Liver (tissue), 8 donors: ENCODE measurements at regions not wholly inside any gene's neighbourhood (a gene's known extent, or its start where the extent isn't known, plus 50 kb on each side); places are given as distances from the start of the nearest gene placed in this dataset.

Source experiments
- DNase-seq: peaks from one replicate; pipeline ENCODE4 v3.0.0-alpha.2; 2017; ENCODE audit warnings: low spot score
- H3K27ac ChIP-seq, 2 donors: one replicate each; pipeline ENCODE4 v1.7.0; 2013; ENCODE audit warnings: inconsistent platforms in 2 of 2, low read length in 2 of 2, control low read depth in 1 of 2, low read depth in 1 of 2, mild to moderate bottlenecking in 1 of 2
- H3K27me3 ChIP-seq, 4 donors: one replicate each; pipeline versions ENCODE4 v1.6.1 to v1.7.0; 2013; ENCODE audit warnings: low read length in 3 of 4, inconsistent platforms in 1 of 4, mild to moderate bottlenecking in 1 of 4, moderate library complexity in 1 of 4; ENCODE audit not compliant: control insufficient read depth in 4 of 4, insufficient read depth in 4 of 4
- H3K36me3 ChIP-seq, 4 donors: one replicate each; pipeline versions ENCODE4 v1.6.1 to v1.7.0; 2013; ENCODE audit warnings: low read length in 3 of 4, mild to moderate bottlenecking in 3 of 4, low read depth in 1 of 4, moderate library complexity in 1 of 4; ENCODE audit not compliant: control insufficient read depth in 4 of 4, insufficient read depth in 3 of 4
- H3K4me1 ChIP-seq, 4 donors: one replicate each; pipeline versions ENCODE4 v1.6.1 to v1.7.0; 2013; ENCODE audit warnings: low read length in 3 of 4, mild to moderate bottlenecking in 3 of 4, moderate library complexity in 1 of 4; ENCODE audit not compliant: control insufficient read depth in 4 of 4, insufficient read depth in 4 of 4
- H3K4me3 ChIP-seq, 3 donors: one replicate each; pipeline versions ENCODE4 v1.6.1 to v1.7.0; 2013; ENCODE audit warnings: low read length in 3 of 3, control low read depth in 1 of 3, low read depth in 1 of 3, mild to moderate bottlenecking in 1 of 3
- H3K9ac ChIP-seq, 2 donors: one replicate each; pipeline ENCODE4 v1.7.0; 2013; ENCODE audit warnings: low read length in 2 of 2, mild to moderate bottlenecking in 2 of 2, moderate library complexity in 2 of 2, control low read depth in 1 of 2, low read depth in 1 of 2
- H3K9me3 ChIP-seq, 4 donors: one replicate each; pipeline versions ENCODE4 v1.6.1 to v1.7.0; 2013; ENCODE audit warnings: low read length in 3 of 4; ENCODE audit not compliant: control insufficient read depth in 4 of 4
- CTCF ChIP-seq: fragments of 150-350 bp; IDR thresholded peaks from 2 replicates; pipeline ENCODE4 v1.5.1; 2017; ENCODE audit warnings: improper control_type of control experiment, low read depth, low read length; ENCODE audit not compliant: missing input control
- EGR1 ChIP-seq, 2 donors: IDR thresholded peaks; 2 replicates each; pipeline ENCODE4 v1.6.1; 2016 to 2018; ENCODE audit warnings: antibody characterized with exemption in 2 of 2, low read depth in 2 of 2
- FOXA1 ChIP-seq: IDR thresholded peaks from 2 replicates; pipeline ENCODE4 v1.6.1; 2016; ENCODE audit warnings: antibody characterized with exemption
- FOXA2 ChIP-seq: IDR thresholded peaks from 2 replicates; pipeline ENCODE4 v1.6.1; 2016; ENCODE audit warnings: antibody characterized with exemption
- GABPA ChIP-seq, 2 donors: IDR thresholded peaks in 1 of 2; conservative IDR thresholded peaks in 1 of 2; 2 replicates each; pipeline ENCODE4 v1.6.1; 2016; ENCODE audit warnings: antibody characterized with exemption in 2 of 2, mild to moderate bottlenecking in 1 of 2, moderate library complexity in 1 of 2
- HNF4A ChIP-seq, 2 donors: conservative IDR thresholded peaks; 2 replicates each; pipeline ENCODE4 v1.6.1; 2016; ENCODE audit warnings: antibody characterized with exemption in 2 of 2, mild to moderate bottlenecking in 2 of 2
- JUND ChIP-seq, 2 donors: IDR thresholded peaks; 2 replicates each; pipeline ENCODE4 v1.6.1; 2016; ENCODE audit warnings: antibody characterized with exemption in 2 of 2
- MAX ChIP-seq: IDR thresholded peaks from 2 replicates; pipeline ENCODE4 v1.6.1; 2016; ENCODE audit warnings: antibody characterized with exemption
- NR2F2 ChIP-seq: IDR thresholded peaks from 2 replicates; pipeline ENCODE4 v1.6.1; 2016; ENCODE audit warnings: antibody characterized with exemption
- RAD21 ChIP-seq, 2 donors: IDR thresholded peaks; 2 replicates each; pipeline ENCODE4 v1.6.1; 2016; ENCODE audit warnings: antibody characterized with exemption in 2 of 2, mild to moderate bottlenecking in 2 of 2
- REST ChIP-seq: IDR thresholded peaks from 2 replicates; pipeline ENCODE4 v1.6.1; 2016; ENCODE audit warnings: antibody characterized with exemption, mild to moderate bottlenecking
- RXRA ChIP-seq, 2 donors: IDR thresholded peaks; 2 replicates each; pipeline ENCODE4 v1.6.1; 2017 to 2018; ENCODE audit warnings: antibody characterized with exemption in 2 of 2, mild to moderate bottlenecking in 1 of 2
- SP1 ChIP-seq: IDR thresholded peaks from 2 replicates; pipeline ENCODE4 v1.6.1; 2018; ENCODE audit warnings: antibody characterized with exemption, mild to moderate bottlenecking
- TAF1 ChIP-seq: conservative IDR thresholded peaks from 2 replicates; pipeline ENCODE4 v1.6.1; 2016; ENCODE audit warnings: antibody characterized with exemption, mild to moderate bottlenecking
- YY1 ChIP-seq: IDR thresholded peaks from 2 replicates; pipeline ENCODE4 v1.6.1; 2016; ENCODE audit warnings: antibody characterized with exemption, mild to moderate bottlenecking
- ZBTB33 ChIP-seq: IDR thresholded peaks from 2 replicates; pipeline ENCODE4 v1.6.1; 2016; ENCODE audit warnings: antibody characterized with exemption
- WGBS: extraction: QIAGEN DNeasy Blood & Tissue Kit; methylation state at CpG from one replicate; pipeline ENCODE4 v1.1.7; 2013; 5-methylcytosine and 5-hydroxymethylcytosine counted together
- donor health status: healthy.
- donor health status: healthy.
- donor health status: healthy.
- donor health status: healthy.
- donor health status: healthy.

- no peak overlapping the region for H3K9ac ChIP-seq
These were observed 544.2 kb upstream of the ANKRD30A start for GRCh38 chr10:36581237-36581636.

GRCh38 chr10:36578306-36578705, 547.1 kb upstream of the ANKRD30A start:
- Histone ChIP-seq H3K27me3 (peaks cover 0 to 2% (median 0%) of the 10 kb centered on the region in 4 donors), H3K4me3 (no peak overlapping the region), H3K36me3 (no peaks in the 10 kb centered on the region), H3K9me3 (no peaks in the 10 kb centered on the region), H3K27ac (no peak overlapping the region), H3K4me1 (no peaks in the 10 kb centered on the region), H3K9ac (no peak overlapping the region)
- no peak for TF ChIP-seq MAX
- no peak for TF ChIP-seq NR2F2
- TF ChIP-seq CTCF, result no peak
- TF ChIP-seq SP1, result no peak
- no peak for TF ChIP-seq GABPA (IDR thresholded peaks at IDR 0.05 in 1 of 2, conservative IDR thresholded peaks at IDR 0.05 in 1 of 2)
- WGBS, result 86% methylated on average over 5 of the region's 5 CpGs
- DNase-seq, result no peak

More at GRCh38 chr10:36581237-36581636, 544.2 kb upstream of the ANKRD30A start:
- Histone ChIP-seq H3K36me3 (no peaks in the 10 kb centered on the region), H3K4me1 (no peaks in the 10 kb centered on the region), H3K27ac (no peak overlapping the region), H3K27me3 (peaks cover 0 to 2% (median 0%) of the 10 kb centered on the region in 4 donors), H3K4me3 (no peak overlapping the region), H3K9me3 (no peaks in the 10 kb centered on the region)
- no peak for TF ChIP-seq EGR1 (IDR thresholded peaks at IDR 0.05; ENCODE audit: low read depth in 2 of 2)
- TF ChIP-seq RAD21 (IDR thresholded peaks at IDR 0.05), result no peak
- TF ChIP-seq HNF4A (conservative IDR thresholded peaks at IDR 0.05), result no peak
- no peak for TF ChIP-seq YY1
- TF ChIP-seq REST, result no peak
- no peak for TF ChIP-seq GABPA (IDR thresholded peaks at IDR 0.05 in 1 of 2, conservative IDR thresholded peaks at IDR 0.05 in 1 of 2)
- no peak for TF ChIP-seq ZBTB33
- no peak for TF ChIP-seq JUND (IDR thresholded peaks at IDR 0.05)
- no peak for TF ChIP-seq FOXA1
- TF ChIP-seq FOXA2, result no peak
- TF ChIP-seq MAX, result no peak
- TF ChIP-seq NR2F2, result no peak
- no peak for TF ChIP-seq SP1
- TF ChIP-seq RXRA (IDR thresholded peaks at IDR 0.05), result no peak
- TF ChIP-seq TAF1, result no peak
- WGBS, result 92% methylated on average over 2 of the region's 2 CpGs
- DNase-seq, result no peak
